ENCODE measurements at regions not wholly inside any gene's neighbourhood (a gene's known extent, or its start where the extent isn't known, plus 50 kb on each side); places are given as distances from the start of the nearest gene placed in this dataset.

DNA sequence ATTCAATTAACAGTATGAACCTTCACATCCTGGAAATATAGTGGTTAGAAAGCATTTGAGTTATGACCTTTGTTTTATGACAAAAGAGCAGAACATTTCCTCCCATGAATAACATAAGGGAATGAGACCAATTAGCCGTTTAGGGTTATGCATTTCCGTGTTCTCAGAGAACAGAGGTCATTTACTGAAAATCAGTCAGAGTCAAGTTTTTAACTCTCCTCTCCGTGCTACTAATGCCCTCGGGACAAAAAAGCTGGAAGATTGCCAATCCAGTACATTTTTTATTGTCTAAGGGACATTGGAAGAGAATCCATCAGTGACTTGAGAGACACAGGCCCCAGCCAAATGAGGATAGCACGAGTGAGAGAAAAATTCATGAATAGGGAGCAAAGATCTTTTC, 632.7 kb downstream of the RFPL4B start:
- no peak for DNase-seq (ENCODE audit: low spot score)
- intact Hi-C loops (cut with DNase I), result no loop called here
- peak; percentile 63 for ATAC-seq

DNA sequence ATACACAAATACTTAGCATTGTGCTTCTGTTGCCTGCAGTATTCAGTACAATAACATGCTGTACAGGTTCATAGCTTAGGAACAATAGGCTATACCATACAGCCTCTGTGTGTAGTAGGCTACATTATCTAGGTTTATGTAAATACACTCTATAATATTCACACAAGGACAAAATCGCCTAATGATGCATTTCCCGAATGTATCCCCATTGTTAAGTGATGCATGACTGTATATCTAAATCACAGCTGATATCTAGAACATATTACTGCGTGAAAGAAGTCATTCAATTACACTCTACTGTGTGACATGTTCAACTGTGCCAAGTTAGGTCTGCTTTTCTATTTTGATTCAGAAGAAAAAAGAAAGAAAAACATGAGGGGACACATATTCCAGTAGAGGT, 633.5 kb downstream of the RFPL4B start:
- intact Hi-C loops (cut with DNase I), result no loop called here

DNA sequence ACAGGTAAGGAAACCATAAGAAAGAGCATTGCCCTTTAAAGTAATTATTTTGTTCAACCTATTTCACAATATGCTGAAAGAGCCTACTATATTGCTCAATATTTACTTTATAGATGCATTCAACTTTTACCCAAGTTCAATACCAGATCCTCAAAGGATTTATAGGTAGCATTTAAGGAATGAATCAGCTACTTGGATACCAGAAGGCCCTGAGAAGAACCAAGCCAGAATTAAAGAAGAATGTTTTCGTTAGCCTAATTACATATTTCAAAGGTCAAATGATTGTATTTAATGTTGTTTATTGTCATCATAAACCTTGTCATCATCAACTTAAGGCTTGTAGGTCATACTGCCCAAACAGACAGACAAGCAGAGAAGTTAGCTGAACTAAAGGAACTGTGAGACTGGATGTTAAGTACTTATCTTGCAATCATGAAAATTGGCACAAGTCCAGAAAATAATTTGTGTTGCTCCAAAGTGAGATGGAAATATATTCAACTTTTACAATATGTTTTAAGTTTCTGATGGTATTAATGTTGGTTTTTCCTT, 636.7 kb downstream of the RFPL4B start:
- no peak for ATAC-seq
- DNase-seq (ENCODE audit: low spot score), result no peak
- intact Hi-C loops (cut with DNase I), result no loop called here

More for the DNA sequence above, 633.5 kb downstream of the RFPL4B start:
- ATAC-seq (no peak), DNase-seq (ENCODE audit: low spot score) (no peak)

DNA sequence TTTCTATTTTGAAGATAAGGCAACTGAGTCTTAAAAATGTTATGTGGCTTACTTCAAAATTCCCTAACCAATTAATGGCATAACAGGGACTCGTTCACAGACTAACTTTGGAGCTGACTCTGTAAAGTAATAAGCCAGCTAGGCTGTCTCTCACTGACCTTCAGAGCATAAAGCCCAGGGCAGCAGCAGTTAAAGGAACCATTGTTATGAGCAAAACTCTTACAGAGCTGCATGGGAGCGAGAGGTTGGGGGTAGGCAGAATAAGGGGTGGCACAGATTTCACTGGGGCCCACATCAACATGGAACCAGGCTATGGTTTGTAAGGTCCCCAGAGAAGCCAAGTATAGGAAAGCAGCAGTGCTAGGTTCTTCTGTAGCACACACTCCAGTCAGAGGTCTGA, 637.8 kb downstream of the RFPL4B start:
- intact Hi-C loops (cut with DNase I), result no loop called here
- no peak for DNase-seq (ENCODE audit: low spot score)

DNA sequence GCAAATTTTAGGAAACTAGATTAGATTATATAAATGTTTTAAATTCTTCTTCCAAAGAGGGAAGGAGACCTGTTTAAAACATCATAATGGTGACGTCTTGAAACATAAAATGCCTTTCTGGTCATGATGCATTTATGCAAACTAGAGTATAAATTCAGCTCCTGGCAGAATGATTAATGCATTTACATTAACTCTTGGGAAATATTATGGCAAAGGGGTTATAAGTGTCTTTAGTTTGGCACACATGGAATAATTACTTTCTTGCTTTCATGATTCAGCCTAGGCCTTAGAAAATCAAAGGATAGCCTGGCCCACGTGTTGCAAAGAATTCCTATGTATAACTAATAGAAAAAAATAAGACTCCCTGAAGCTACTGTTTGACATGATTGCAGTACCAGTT, 639.2 kb downstream of the RFPL4B start:
- no peak for DNase-seq (ENCODE audit: low spot score)
- no peak for ATAC-seq
- intact Hi-C loops (cut with DNase I), result no loop called here

More for the DNA sequence above, 637.8 kb downstream of the RFPL4B start:
- no peak for ATAC-seq

DNA sequence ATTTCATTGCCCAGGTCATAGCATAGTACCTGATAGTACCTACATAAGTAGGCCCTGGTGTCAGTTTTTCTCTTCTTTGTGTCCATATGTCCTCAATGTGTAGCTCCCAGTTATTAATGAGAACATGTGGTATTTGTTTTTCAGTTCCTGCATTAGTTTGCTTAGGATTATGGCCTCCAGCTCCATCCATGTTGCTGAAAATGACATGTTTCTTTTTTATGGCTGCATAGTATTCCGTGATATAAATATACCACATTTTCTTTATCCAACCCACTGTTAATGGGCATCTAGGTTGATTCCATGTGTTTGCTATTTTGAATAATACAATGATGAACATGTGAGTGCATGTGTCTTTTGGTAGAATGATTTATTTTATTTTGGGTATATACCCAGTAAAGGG, 641.6 kb downstream of the RFPL4B start:
- ATAC-seq (no peak), DNase-seq (ENCODE audit: low spot score) (no peak)
- intact Hi-C loops (cut with DNase I), result no loop called here

DNA sequence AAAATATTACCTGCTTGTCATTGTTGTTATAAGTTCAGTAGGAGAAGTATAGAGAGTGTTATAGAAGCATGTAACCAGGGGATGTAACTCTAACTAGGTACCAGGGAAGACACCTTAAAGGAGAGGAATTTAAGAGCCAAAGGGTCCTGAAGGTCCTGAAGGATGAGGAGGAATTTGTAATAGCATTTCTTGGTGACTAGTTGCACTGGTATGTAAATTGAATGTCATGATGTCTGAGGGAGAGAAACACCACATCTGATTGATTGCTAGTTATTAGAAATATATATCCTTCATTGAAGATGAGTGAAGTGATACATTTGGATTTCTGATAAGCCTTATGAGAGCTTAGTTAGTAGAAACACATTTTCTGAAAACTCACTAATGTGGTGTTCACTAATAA, 643.8 kb downstream of the RFPL4B start:
- ATAC-seq (no peak), DNase-seq (ENCODE audit: low spot score) (no peak)
- intact Hi-C loops (cut with DNase I), result no loop called here

DNA sequence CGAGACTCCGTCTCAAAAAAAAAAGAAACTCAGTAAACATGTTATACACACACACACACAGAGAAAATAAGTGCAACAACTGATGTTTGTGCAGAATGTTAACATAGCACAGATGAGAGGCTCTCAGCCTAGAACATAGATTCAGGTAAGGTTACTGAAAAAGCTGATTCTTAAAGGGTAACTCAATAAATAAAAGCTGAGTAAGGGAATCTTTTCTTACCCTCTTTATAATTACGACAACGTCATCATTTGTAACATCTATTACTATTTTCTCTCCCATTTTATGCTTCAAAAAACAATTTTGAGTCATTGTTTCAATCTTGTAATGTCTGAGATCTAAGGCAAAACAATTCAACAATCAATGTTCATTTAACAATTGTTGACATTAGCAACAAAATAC, 644.8 kb downstream of the RFPL4B start:
- no peak for ATAC-seq
- DNase-seq (ENCODE audit: low spot score), result no peak
- intact Hi-C loops (cut with DNase I), result no loop called here

DNA sequence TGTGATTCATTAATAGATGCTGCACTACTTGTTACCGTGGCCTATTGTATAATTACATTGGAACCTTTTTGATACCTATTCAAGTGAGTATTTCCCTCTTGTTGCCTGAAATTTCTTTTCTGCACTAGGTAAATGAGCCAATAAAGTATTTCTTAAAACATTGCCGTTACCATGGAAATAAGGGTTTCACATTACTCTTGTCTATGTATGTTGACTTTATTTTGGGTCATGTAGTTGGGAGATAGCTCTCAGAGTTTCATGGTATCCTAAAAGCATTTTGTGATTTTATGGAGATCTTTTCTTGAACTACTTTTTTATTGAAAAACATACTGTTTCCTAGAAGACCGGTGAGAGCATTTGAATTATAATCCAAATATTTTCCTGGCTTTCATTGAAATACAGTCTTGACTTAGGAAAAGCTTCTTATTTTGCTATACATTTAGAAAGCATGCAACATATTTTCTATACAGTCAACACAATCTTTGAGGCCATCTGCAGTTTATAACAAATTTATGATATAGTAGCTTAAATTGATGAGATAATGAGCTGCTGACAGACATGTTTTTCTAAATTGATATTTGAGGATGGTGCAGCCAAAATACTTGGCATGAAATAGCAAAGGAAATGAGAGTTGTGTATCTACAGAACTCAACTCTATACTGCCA, 650.4 kb downstream of the RFPL4B start:
- intact Hi-C loops (cut with DNase I), result no loop called here
- ATAC-seq (no peak), DNase-seq (ENCODE audit: low spot score) (no peak)

DNA sequence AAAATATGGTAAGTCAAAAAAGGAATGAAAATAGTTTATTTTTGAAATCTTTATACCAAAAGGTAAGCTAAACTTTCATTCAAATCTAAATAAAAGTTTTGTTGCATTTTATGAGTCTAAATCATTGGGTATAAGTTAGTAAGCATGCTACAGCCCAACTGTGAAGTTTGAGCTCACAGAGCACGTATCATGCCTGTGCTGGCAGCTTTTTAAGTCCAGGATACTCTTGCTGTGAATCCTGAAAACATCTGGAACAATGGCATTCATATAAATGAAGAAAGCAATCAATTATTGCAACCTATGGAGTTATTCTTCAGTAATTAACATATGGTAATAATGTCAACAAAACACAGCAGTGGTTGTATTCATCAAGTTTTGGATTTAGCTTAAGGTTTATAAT, 656.9 kb downstream of the RFPL4B start:
- DNase-seq (ENCODE audit: low spot score), result no peak
- no peak for ATAC-seq
- intact Hi-C loops (cut with DNase I), result no loop called here

DNA sequence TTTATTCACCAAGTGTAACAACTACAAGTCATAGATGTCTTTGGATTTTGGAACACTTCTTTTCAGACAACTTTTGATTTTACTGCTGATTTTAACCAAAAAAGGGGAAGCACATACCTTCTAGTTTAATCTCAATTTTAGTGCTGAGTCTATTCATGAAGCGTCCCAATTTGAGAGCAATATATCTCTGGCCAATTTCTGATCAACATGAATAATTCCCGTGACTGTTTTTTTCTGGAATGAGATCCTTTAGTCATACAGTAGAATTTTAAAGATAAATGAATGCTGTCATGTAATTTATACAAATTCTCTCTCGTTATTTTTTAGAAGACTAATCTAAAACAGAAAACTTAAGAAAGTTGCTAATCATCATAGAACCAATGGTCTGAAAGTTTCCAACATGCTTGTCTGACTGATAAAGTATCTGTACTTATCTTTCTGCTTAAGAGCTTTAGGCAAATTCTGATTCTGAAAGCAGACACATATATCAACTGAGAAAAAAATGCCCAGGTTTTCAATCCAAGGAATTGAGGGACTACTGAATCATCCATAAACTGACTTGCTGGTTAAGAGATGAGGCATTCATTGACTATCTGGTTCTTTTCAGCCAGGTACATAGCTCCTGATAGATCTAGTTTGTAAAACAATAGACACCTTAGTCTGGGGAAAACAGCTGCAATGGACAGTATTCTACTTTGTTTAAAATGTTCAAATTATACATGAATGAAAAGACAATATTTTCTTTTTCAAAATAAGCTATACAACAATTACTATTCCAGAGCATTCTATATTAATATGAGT, 657.5 kb downstream of the RFPL4B start:
- intact Hi-C loops (cut with DNase I), result no loop called here
- ATAC-seq, result no peak
- DNase-seq (ENCODE audit: low spot score), result no peak

DNA sequence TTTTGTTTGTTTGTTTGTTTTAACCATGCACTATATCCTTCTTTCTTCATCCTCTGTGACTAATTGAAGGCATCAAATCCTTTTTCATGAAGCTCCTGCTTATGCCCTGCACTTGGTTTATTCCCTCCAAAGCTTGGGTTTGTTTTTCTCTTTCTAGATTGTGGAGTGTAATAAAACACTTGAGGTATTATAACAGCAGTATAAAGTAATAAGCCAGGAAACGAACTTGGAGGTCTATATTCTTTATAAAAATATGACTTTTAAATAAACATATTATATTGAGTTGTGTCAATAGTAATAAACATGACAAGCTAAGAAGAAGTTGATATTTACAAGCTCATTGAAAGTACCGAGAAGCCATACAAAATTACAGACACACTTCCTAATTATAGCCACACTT, 659.4 kb downstream of the RFPL4B start:
- DNase-seq (ENCODE audit: low spot score), result no peak
- intact Hi-C loops (cut with DNase I), result no loop called here
- ATAC-seq, result no peak

DNA sequence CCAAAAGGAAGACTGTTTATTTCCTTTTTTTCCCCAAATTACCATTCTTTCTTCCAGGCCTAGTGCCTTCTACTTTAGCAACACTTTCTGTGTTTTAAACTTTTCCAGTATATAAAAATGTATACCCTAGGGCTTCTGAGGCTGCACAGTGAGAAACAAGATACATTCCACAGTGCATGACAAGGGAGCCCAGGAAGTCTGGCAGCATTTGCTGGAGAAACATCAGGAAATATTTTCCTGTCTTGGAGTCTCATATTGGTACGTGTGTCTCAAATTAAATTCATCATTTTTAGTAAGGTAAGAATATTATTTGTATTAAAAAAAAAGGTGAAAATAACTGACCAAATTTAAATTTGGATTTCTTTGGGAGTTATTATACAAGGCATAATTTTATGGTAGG, 662.6 kb downstream of the RFPL4B start:
- DNase-seq (ENCODE audit: low spot score), result no peak
- intact Hi-C loops (cut with DNase I), result no loop called here
- no peak for ATAC-seq

DNA sequence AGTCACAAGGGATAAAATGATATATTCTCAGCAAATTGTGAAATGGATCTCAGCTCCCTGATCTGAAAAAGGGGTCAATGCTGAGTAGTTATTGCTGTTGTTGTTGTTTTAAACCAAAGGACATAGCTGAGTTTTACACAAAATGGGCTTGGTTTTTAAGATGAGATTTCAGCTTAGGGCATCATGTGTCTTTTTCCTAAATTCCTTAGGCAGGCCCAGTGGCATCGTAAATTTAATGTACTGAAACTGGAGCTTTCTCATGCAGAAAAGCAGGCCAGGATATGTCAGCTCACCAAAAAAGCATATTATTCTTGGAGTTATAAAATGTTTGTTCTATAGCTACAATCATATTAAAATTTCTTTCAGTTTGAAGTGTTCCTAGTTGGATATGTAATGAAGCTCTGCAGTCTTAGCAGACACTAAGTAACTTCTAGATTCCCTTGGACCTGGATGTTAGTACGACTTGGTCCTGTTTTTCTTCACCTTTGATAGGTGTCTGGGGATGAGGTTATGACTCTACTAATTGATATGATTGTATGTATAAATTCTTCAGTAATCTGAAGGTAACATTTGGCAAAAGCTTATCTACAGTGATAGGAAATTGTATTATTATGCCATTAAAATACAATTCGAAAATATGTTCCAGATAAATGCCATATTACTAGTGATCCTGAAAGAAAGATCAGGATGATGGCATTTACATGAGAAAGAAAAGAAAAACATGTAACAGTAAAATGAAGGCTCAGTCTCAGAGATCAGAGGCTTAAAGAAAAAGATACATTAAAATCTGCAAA, 663.3 kb downstream of the RFPL4B start:
- ATAC-seq, result no peak
- intact Hi-C loops (cut with DNase I), result no loop called here
- DNase-seq (ENCODE audit: low spot score), result no peak

DNA sequence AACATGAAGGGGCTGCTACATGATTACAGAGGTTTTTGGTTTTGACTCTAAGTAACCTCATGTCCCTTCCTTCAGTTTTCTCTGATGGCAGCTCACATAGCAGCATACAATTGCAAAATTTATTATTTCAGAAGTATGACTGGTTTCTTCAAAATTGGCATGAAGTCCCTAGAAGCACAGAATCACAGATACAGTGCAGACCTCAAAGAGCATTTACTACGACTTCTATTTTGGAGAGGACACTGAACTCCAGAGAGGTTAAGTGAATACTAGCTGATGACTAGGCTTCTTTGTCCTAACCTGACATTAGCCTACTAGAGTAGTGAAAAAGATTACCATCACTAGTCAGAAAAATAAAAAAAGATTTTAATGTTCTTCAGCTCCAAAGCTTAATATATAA, 664.3 kb downstream of the RFPL4B start:
- intact Hi-C loops (cut with DNase I), result no loop called here
- DNase-seq (ENCODE audit: low spot score) (no peak), ATAC-seq (peak; percentile 61)

DNA sequence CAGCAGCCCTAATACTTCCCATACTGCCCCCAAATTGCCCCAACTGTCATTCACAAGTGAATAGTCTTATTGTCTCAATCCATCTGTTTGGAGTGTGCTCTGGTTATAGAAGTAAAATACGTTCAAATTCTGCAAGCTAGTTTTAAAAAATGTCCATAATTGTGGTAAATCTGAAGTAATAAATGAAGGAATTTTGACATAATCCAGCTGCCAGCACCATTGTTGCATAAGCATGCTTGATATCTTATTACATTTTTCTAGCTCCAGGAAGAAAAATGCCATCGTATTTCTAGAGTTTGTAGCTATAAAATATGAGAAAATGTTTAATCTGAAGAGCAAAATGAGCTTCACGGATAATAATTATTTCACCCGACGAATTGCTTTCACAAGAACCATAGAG, 664.7 kb downstream of the RFPL4B start:
- ATAC-seq, result peak; percentile 35

DNA sequence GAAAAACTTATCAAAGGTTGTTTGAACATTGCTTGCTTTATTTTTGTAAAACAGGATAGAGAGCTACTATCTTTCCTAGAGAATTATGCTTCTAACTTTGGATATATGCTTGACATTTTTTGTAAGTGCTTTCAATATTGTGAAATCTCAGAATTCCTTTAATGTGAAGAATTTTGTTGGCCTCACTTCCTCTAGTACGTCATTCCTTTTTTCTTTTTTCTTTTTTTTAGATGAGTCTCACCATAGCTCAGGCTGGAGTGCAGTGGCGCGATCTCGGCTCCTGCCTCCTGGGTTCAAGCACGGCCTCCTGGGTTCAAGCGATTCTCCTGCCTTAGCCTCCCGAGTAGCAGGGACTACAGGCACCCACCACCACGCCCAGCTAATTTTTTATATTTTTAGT, 668.1 kb downstream of the RFPL4B start:
- intact Hi-C loops (cut with DNase I), result no loop called here
- DNase-seq (ENCODE audit: low spot score), result no peak

More for the DNA sequence above, 664.7 kb downstream of the RFPL4B start:
- intact Hi-C loops (cut with DNase I), result no loop called here
- DNase-seq (ENCODE audit: low spot score), result no peak

DNA sequence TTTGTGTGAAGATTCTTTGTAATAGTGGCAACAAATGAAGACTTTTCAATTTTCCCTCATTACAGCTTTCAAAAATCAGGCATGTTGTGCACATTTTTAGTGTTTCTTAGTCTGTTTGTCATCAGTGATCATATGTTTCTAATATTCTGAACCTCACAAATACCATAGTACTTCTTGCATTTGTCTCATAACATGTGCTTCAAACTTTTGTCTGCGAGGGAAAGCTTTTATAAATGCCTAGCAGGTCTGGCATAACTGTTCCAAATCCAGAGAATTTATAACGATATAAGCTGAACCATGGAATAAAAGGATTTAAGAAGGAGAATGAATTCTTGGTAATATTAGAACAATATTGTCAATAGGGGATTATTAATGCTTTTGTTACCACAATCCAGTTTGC, 670.2 kb downstream of the RFPL4B start:
- DNase-seq (ENCODE audit: low spot score) (no peak), ATAC-seq (no peak)
- intact Hi-C loops (cut with DNase I), result no loop called here

More for the DNA sequence above, 668.1 kb downstream of the RFPL4B start:
- ATAC-seq, result no peak

DNA sequence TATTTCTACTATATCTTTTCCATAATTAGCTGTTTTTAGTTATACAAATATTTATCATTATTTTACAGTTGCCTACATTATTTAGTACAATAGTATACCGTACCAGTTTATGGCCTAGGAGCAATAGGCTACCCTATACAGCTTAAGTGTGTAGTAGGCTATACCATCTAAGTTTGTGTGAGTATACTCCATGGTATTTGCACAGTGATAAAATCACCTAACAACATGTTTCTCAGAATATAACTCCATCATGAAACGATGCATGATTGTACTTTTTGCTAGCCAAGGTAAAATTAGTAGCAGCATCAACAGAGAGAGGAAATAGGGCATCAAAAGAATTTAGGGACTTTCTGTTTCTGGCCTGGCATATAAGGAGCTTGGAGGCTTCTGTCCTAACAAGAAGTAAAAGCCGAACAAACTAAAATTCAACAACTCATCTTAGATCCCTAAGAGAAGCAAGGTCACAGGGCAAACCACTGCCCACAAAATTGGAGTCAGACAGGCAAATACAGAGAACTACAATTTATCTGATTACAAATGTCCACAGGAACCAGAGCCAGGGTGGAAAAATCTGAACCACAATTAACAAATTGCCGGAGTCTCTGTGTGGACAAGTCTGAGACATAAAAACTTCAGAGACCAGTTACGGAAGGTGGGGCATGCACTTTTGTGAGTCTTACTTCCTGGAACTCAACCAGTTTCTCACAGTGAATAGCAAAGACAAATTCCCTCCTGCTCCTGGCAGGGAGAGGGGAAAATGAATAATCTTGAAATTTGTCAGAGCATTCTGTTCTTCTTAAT, 671.4 kb downstream of the RFPL4B start:
- intact Hi-C loops (cut with DNase I), result no loop called here
- DNase-seq (ENCODE audit: low spot score) (peak; percentile 76), ATAC-seq (peak; percentile 94)
